ENCODE measurements at regions not wholly inside any gene's neighbourhood (a gene's known extent, or its start where the extent isn't known, plus 50 kb on each side); places are given as distances from the start of the nearest gene placed in this dataset.

DNA sequence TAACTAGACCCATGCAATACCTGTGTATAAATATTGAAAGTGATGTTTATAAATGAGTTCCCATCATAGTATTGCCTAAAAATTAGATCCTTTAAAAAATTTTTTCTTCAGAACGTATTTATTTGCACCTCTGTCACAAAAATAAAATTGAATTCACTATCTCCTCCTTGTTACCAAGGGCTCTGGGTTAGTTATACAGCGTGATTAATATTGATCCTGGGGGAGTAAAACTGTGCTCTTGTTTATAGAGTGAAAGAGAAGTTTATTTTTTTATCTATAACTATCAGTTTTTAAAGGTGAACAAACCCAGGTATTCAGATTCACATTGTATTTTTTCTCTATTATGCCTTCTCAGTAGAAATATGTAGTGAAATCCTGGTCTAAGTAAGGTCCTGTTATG, 458.5 kb downstream of the CPS1 start:
- no peaks in the 10 kb centered on the region for H3K9me3 ChIP-seq (ENCODE audit: insufficient read depth in 2 of 2, low read depth in 1 of 2, low read length in 1 of 2)
- no peak overlapping the region for H3K9ac ChIP-seq (replicated peaks in 1 of 4; ENCODE audit: extremely low read depth in 1 of 4, low read depth in 3 of 4, low read length in 3 of 4)
- no peak for TF ChIP-seq SIX5 (IDR thresholded peaks at IDR 0.05; ENCODE audit: low read depth, low read length)
- no peak overlapping the region for H2AK5ac ChIP-seq (ENCODE audit: low read depth, low read length)
- no peak overlapping the region for H2BK20ac ChIP-seq (ENCODE audit: low read length)
- no peaks in the 10 kb centered on the region for H3K27me3 ChIP-seq (replicated peaks in 1 of 4; ENCODE audit: control insufficient read depth in 3 of 4, extremely low read depth in 1 of 4, insufficient read depth in 3 of 4, low read length in 3 of 4)
- FAIRE-seq = no peak
- H3K79me2 ChIP-seq (ENCODE audit: control insufficient read depth in 1 of 2, insufficient read depth in 2 of 2, low read length in 2 of 2) = no peaks in the 10 kb centered on the region
- no peak overlapping the region for H3K23ac ChIP-seq (ENCODE audit: insufficient read length)
- no peak overlapping the region for H3K4me3 ChIP-seq (ENCODE audit: extremely low read depth in 1 of 4, insufficient read depth in 2 of 4, low read depth in 3 of 4, low read length in 4 of 4)
- no peaks in the 10 kb centered on the region for H3K23me2 ChIP-seq (ENCODE audit: low read depth, low read length)
- H3K4me2 ChIP-seq (ENCODE audit: insufficient read depth in 1 of 2, low read depth in 2 of 2, low read length in 2 of 2) = no peak overlapping the region
- WGBS, 2 experiments (ENCODE audit: extremely low coverage in 1 of 2, insufficient coverage in 1 of 2, insufficient read length in 1 of 2, insufficient replicate concordance in 2 of 2, low coverage in 1 of 2, low lambda C conversion rate in 2 of 2, missing lambda C conversion rate in 1 of 2) = 88% methylated on average over 2 of the region's 2 CpGs; no CpG with 5 or more reads in 1 of the 2 experiments
- ChIA-PET POLR2A (ENCODE audit: partially characterized antibody) (no interaction called here), CTCF (ENCODE audit: partially characterized antibody) (no interaction called here)
- H3K4ac ChIP-seq (replicated peaks; ENCODE audit: insufficient read length, low read depth, low read length) = no peak overlapping the region
- H3K27ac ChIP-seq (ENCODE audit: low read depth, low read length) = no peak overlapping the region
- no peaks in the 10 kb centered on the region for H3K36me3 ChIP-seq (ENCODE audit: control insufficient read depth in 2 of 4, insufficient read depth in 4 of 4, low read length in 3 of 4)
- H4K20me1 ChIP-seq (replicated peaks in 1 of 2; ENCODE audit: control insufficient read depth in 1 of 2, insufficient read depth in 2 of 2, low read length in 2 of 2) = no peaks in the 10 kb centered on the region
- H3K56ac ChIP-seq (replicated peaks; ENCODE audit: insufficient read length, low read depth, low read length) = no peak overlapping the region
- H2BK120ac ChIP-seq (replicated peaks; ENCODE audit: low read depth, low read length) = no peak overlapping the region
- H2BK15ac ChIP-seq (ENCODE audit: low read length) = no peak overlapping the region
- no peak overlapping the region for H4K5ac ChIP-seq (ENCODE audit: insufficient read length, low read depth, low read length)
- H2BK5ac ChIP-seq (ENCODE audit: low read depth, low read length) = no peak overlapping the region
- H2AFZ ChIP-seq (ENCODE audit: low read length) = no peak overlapping the region
- no peak overlapping the region for H3K14ac ChIP-seq (ENCODE audit: insufficient read length)
- no peaks in the 10 kb centered on the region for H3K4me1 ChIP-seq (replicated peaks in 1 of 4; ENCODE audit: control insufficient read depth in 3 of 4, insufficient read depth in 4 of 4, low read length in 3 of 4)
- H3K79me1 ChIP-seq (ENCODE audit: low read depth, low read length) = no peaks in the 10 kb centered on the region
- DNase-seq (ENCODE audit: low read depth in 1 of 2, low spot score in 2 of 2) = no peak
- no peak overlapping the region for H2BK12ac ChIP-seq (ENCODE audit: low read depth, low read length)
- H3K18ac ChIP-seq (ENCODE audit: extremely low read depth, low read length) = no peak overlapping the region
- no peak overlapping the region for H4K8ac ChIP-seq (ENCODE audit: extremely low read depth, insufficient read depth, low read length)
- H4K91ac ChIP-seq (replicated peaks; ENCODE audit: insufficient read length, low read length) = no peak overlapping the region
